NCI-H1092 (cell line): ENCODE measurements at regions not wholly inside any gene's neighbourhood (a gene's known extent, or its start where the extent isn't known, plus 50 kb on each side); places are given as distances from the start of the nearest gene placed in this dataset.

ENCODE experiments used
- DNase-seq: peaks from one replicate; lab custom pipeline; 2025; lab: John Stamatoyannopoulos, UW

- no peak for DNase-seq
Measured at GRCh38 chr9:97747201-97747965, 50.2 kb upstream of the XPA start.

- DNase-seq: no peak
Measured at GRCh38 chr9:97748525-97748924, 51.4 kb upstream of the XPA start.

- DNase-seq: no peak
Measured at GRCh38 chr9:97749928-97750327, 52.8 kb upstream of the XPA start.

GRCh38 chr9:97751531-97751930, 54.4 kb upstream of the XPA start:
- DNase-seq: no peak

GRCh38 chr9:97752274-97752673, 55.1 kb upstream of the XPA start:
- no peak for DNase-seq

GRCh38 chr9:97753364-97753763, 56.2 kb upstream of the XPA start:
- no peak for DNase-seq

- no peak for DNase-seq
Measured at GRCh38 chr9:97753975-97754374, 56.8 kb upstream of the XPA start.

GRCh38 chr9:97755618-97756267, 58.6 kb upstream of the XPA start:
- DNase-seq: no peak

GRCh38 chr9:97756991-97757390, 59.9 kb upstream of the XPA start:
- no peak for DNase-seq

GRCh38 chr9:97758334-97758916, 61.3 kb upstream of the XPA start:
- no peak for DNase-seq

- no peak for DNase-seq
Measured at GRCh38 chr9:97759581-97760288, 62.6 kb upstream of the XPA start.

GRCh38 chr9:97761056-97761598, 64.0 kb upstream of the XPA start:
- no peak for DNase-seq

- no peak for DNase-seq
Measured at GRCh38 chr9:97761879-97762278, 64.7 kb upstream of the XPA start.

- DNase-seq: no peak
Measured at GRCh38 chr9:97763874-97764273, 66.7 kb upstream of the XPA start.

- no peak for DNase-seq
Measured at GRCh38 chr9:97766092-97766491, 69.0 kb upstream of the XPA start.

GRCh38 chr9:97766610-97767009, 69.5 kb upstream of the XPA start:
- no peak for DNase-seq

GRCh38 chr9:97767891-97768290, 70.8 kb upstream of the XPA start:
- DNase-seq: no peak

- no peak for DNase-seq
Measured at GRCh38 chr9:97768746-97769145, 71.6 kb upstream of the XPA start.

- no peak for DNase-seq
Measured at GRCh38 chr9:97769208-97769607, 72.1 kb upstream of the XPA start.

- DNase-seq: no peak
Measured at GRCh38 chr9:97770808-97771372, 73.8 kb upstream of the XPA start.

GRCh38 chr9:97771641-97772040, 74.5 kb upstream of the XPA start:
- no peak for DNase-seq

GRCh38 chr9:97772145-97772544, 75.0 kb upstream of the XPA start:
- DNase-seq: no peak
